Activated naive CD4-positive, alpha-beta T cell treated with anti-CD3 and anti-CD28 coated beads for 36 hours (primary cell): ENCODE measurements at regions not wholly inside any gene's neighbourhood (a gene's known extent, or its start where the extent isn't known, plus 50 kb on each side); places are given as distances from the start of the nearest gene placed in this dataset.

Experiments
- CTCF ChIA-PET: fragments of 350-600 bp; sonication (Branson Sonifier 250); formaldehyde crosslinking; loops from one replicate; lab custom pipeline; 2021; ENCODE audit warnings: antibody characterized with exemption; lab: Charles Lee
- DNase-seq: peaks from one replicate; pipeline ENCODE4 v3.0.0-alpha.2; 2020
- H3K27ac Mint-ChIP-seq: one replicate; pipeline ENCODE4 v1.8.0; 2021; ENCODE audit warnings: mild to moderate bottlenecking, mixed read lengths
- H3K27me3 Mint-ChIP-seq: one replicate; pipeline ENCODE4 v1.8.0; 2021; ENCODE audit warnings: low read depth, mixed read lengths
- H3K36me3 Mint-ChIP-seq: one replicate; pipeline ENCODE4 v1.8.0; 2021; ENCODE audit warnings: low read depth, mixed read lengths
- H3K4me1 Mint-ChIP-seq: one replicate; pipeline ENCODE4 v1.8.0; 2021; ENCODE audit warnings: low read depth, mixed read lengths
- H3K4me3 Mint-ChIP-seq: one replicate; pipeline ENCODE4 v1.8.0; 2021; ENCODE audit warnings: mild to moderate bottlenecking, moderate library complexity, mixed read lengths
- H3K9me3 Mint-ChIP-seq: one replicate; pipeline ENCODE4 v1.8.0; 2021; ENCODE audit warnings: mixed read lengths
- intact Hi-C: fragments of 100-400 bp; cut with micrococcal nuclease; formaldehyde crosslinking; loops from one replicate; pipeline ENCODE4 v1.15.1; 2023

GRCh38 chr5:9690751-9691150, 60.6 kb upstream of the TAS2R1 start:
- DNase-seq: no peak
- Mint-ChIP-seq H3K4me1 (no peaks in the 10 kb centered on the region), H3K36me3 (no peaks in the 10 kb centered on the region), H3K27me3 (no peaks in the 10 kb centered on the region), H3K4me3 (no peak overlapping the region), H3K9me3 (no peaks in the 10 kb centered on the region), H3K27ac (no peak overlapping the region)
- intact Hi-C loops: no loop called here
- CTCF ChIA-PET: no interaction called here

GRCh38 chr5:9686216-9686615, 56.1 kb upstream of the TAS2R1 start:
- no peak overlapping the region for H3K4me3 Mint-ChIP-seq
- H3K4me1 Mint-ChIP-seq: no peaks in the 10 kb centered on the region
- H3K9me3 Mint-ChIP-seq: no peaks in the 10 kb centered on the region
- no peaks in the 10 kb centered on the region for H3K27me3 Mint-ChIP-seq
- no peak for DNase-seq
- no peaks in the 10 kb centered on the region for H3K36me3 Mint-ChIP-seq
- CTCF ChIA-PET: no interaction called here
- intact Hi-C loops: no loop called here
- H3K27ac Mint-ChIP-seq: no peak overlapping the region

GRCh38 chr5:9681706-9682105, 51.6 kb upstream of the TAS2R1 start:
- CTCF ChIA-PET: no interaction called here
- H3K27ac Mint-ChIP-seq: no peak overlapping the region

More at GRCh38 chr5:9681706-9682105, 51.6 kb upstream of the TAS2R1 start:
- Mint-ChIP-seq H3K27me3 (no peaks in the 10 kb centered on the region), H3K4me1 (no peaks in the 10 kb centered on the region), H3K36me3 (no peaks in the 10 kb centered on the region), H3K4me3 (no peak overlapping the region), H3K9me3 (peaks cover 8% of the 10 kb centered on the region)
- intact Hi-C loops: no loop called here
- no peak for DNase-seq
